ENCODE measurements at regions not wholly inside any gene's neighbourhood (a gene's known extent, or its start where the extent isn't known, plus 50 kb on each side); places are given as distances from the start of the nearest gene placed in this dataset.

DNA sequence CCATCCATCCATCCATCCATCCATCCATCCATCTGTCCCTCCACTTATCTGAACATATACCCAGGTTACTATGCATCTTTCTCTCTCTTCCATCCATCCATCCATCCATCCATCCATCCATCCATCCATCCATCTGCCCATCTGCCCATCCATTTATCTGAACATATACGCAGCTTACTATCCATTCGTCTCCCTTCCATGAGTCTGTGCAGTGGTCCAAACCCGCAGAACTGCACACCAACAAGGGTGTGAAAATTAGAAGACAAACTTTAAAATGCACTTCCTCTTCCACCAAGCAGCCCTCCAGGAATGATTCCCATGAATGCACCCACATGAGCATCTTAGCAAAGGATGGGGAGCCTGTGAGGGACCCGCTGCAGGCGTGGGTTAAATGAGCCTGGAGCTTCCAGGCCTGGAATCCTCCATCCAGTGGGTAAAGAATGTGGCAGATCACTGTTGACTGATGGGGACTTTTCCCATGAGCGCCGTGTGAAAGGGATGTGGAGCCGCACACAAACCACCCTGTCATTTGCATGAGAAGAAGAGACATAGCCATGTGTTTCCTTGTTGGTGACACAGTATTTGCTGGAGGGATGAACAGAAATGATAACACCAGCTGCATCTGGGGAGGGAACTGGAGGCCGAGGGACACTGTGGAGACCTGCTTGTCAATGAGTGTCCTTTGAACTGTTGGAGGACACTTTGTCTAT is 376.6 kb downstream of the ADGRD1 start:
- BruUV-seq (replicated peaks), result no TSS peak
- DNase-seq (ENCODE audit: unreplicated experiment), result no peak
- Mint-ChIP-seq H3K27me3 (ENCODE audit: insufficient read depth, unreplicated experiment) (peaks cover 16% of the 10 kb centered on the region), H3K36me3 (ENCODE audit: insufficient read depth, unreplicated experiment) (no peaks in the 10 kb centered on the region), H3K9me3 (ENCODE audit: unreplicated experiment) (peaks cover 11% of the 10 kb centered on the region), H3K4me1 (ENCODE audit: insufficient read depth, unreplicated experiment) (no peaks in the 10 kb centered on the region), H3K4me3 (ENCODE audit: unreplicated experiment) (no peak overlapping the region), H3K27ac (ENCODE audit: low read depth, unreplicated experiment) (no peak overlapping the region)
- POLR2A ChIA-PET, result no interaction called here
- intact Hi-C loops (cut with micrococcal nuclease), result no loop called here
- TF ChIP-seq, protein P1, sequence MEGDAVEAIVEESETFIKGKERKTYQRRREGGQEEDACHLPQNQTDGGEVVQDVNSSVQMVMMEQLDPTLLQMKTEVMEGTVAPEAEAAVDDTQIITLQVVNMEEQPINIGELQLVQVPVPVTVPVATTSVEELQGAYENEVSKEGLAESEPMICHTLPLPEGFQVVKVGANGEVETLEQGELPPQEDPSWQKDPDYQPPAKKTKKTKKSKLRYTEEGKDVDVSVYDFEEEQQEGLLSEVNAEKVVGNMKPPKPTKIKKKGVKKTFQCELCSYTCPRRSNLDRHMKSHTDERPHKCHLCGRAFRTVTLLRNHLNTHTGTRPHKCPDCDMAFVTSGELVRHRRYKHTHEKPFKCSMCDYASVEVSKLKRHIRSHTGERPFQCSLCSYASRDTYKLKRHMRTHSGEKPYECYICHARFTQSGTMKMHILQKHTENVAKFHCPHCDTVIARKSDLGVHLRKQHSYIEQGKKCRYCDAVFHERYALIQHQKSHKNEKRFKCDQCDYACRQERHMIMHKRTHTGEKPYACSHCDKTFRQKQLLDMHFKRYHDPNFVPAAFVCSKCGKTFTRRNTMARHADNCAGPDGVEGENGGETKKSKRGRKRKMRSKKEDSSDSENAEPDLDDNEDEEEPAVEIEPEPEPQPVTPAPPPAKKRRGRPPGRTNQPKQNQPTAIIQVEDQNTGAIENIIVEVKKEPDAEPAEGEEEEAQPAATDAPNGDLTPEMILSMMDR (IDR thresholded peaks at IDR 0.05; ENCODE audit: unreplicated experiment), result no peak
- CTCF ChIA-PET, result no interaction called here

DNA sequence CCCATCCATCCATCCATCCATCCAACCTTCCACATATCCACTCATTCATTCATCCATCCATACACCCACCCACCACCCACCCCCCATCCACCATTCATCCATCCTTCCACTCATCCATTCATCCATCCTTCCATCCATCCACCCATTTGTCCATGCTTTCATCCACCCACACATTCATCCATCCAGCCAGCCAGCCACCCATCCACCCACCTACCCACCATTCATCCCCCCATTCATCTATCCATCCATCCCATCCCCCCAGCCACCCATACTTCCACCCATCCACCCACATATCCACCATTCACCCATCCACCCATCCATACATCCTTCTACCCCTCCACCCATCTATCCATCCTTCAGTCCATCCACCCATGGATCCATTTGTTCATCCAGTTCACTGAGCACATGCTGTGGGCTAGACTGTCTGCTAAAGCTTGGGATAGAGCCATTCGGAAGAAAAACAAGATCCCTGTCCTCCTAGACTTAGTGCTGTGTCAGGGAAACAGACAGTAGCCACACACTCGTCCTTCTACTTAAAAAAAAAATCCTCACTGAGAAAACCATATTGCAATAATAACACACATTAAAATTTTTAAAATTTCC is 377.5 kb downstream of the ADGRD1 start:
- POLR2A ChIA-PET, result no interaction called here
- no peak for DNase-seq (ENCODE audit: unreplicated experiment)
- H3K4me3 Mint-ChIP-seq (ENCODE audit: unreplicated experiment), result no peak overlapping the region
- no peaks in the 10 kb centered on the region for H3K4me1 Mint-ChIP-seq (ENCODE audit: insufficient read depth, unreplicated experiment)
- CTCF ChIA-PET, result no interaction called here
- H3K9me3 Mint-ChIP-seq (ENCODE audit: unreplicated experiment), result peaks cover 11% of the 10 kb centered on the region
- H3K36me3 Mint-ChIP-seq (ENCODE audit: insufficient read depth, unreplicated experiment), result no peaks in the 10 kb centered on the region
- intact Hi-C loops (cut with micrococcal nuclease), result no loop called here
- no peak overlapping the region for H3K27ac Mint-ChIP-seq (ENCODE audit: low read depth, unreplicated experiment)
- BruUV-seq (replicated peaks), result no TSS peak
- TF ChIP-seq, protein P1 (IDR thresholded peaks at IDR 0.05; ENCODE audit: unreplicated experiment), result no peak
- peaks cover 14% of the 10 kb centered on the region for H3K27me3 Mint-ChIP-seq (ENCODE audit: insufficient read depth, unreplicated experiment)

DNA sequence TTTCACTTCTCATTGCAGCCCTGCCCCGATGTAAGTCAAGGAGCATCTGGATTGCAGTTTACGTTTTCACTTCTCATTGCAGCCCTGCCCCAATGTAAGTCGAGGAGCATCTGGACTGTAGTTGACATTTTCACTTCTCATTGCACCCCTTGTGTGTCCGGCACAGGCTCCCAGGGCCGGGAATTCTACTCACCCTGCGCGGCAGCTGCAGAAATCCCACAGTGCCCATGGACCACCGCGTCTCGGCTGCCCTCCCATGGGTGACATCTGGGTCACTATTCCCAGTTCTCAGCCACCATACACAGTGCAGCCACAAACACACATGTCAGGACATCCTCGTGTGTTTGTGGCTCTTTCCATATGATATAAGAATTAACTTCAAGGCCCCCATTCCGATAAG is 378.5 kb downstream of the ADGRD1 start:
- no TSS peak for BruUV-seq (replicated peaks)
- Mint-ChIP-seq H3K4me3 (ENCODE audit: unreplicated experiment) (no peak overlapping the region), H3K27ac (ENCODE audit: low read depth, unreplicated experiment) (no peak overlapping the region), H3K4me1 (ENCODE audit: insufficient read depth, unreplicated experiment) (no peaks in the 10 kb centered on the region), H3K36me3 (ENCODE audit: insufficient read depth, unreplicated experiment) (no peaks in the 10 kb centered on the region), H3K9me3 (ENCODE audit: unreplicated experiment) (peaks cover 2% of the 10 kb centered on the region), H3K27me3 (ENCODE audit: insufficient read depth, unreplicated experiment) (peaks cover 4% of the 10 kb centered on the region)
- ChIA-PET CTCF (no interaction called here), POLR2A (no interaction called here)
- intact Hi-C loops (cut with micrococcal nuclease), result no loop called here
- DNase-seq (ENCODE audit: unreplicated experiment), result no peak
- TF ChIP-seq, protein P1 (IDR thresholded peaks at IDR 0.05; ENCODE audit: unreplicated experiment), result no peak

DNA sequence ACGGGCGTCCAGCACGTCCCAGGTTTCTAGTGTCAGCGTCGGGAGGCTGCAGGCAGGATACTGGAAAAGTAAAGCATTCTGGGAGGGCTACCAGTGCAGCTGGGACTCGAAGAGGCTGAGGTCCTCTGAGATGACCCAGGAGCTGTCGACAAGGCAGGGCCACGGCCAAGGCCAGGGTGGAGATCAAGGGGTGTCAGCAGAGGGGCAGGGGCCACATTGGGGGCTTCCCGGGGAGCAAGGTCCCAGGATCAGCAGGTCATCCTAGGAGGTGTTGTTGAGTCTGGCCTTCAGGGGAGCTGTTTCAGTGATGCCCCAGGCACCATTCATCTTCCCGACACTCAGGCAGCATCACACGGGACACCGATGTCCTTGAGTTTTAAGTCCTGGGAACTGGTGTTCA is 377.8 kb upstream of the SFSWAP start:
- ChIA-PET POLR2A (no interaction called here), CTCF (no interaction called here)
- Mint-ChIP-seq H3K36me3 (ENCODE audit: insufficient read depth, unreplicated experiment) (no peaks in the 10 kb centered on the region), H3K27ac (ENCODE audit: low read depth, unreplicated experiment) (no peak overlapping the region), H3K4me1 (ENCODE audit: insufficient read depth, unreplicated experiment) (no peaks in the 10 kb centered on the region), H3K27me3 (ENCODE audit: insufficient read depth, unreplicated experiment) (no peaks in the 10 kb centered on the region), H3K9me3 (ENCODE audit: unreplicated experiment) (no peaks in the 10 kb centered on the region), H3K4me3 (ENCODE audit: unreplicated experiment) (no peak overlapping the region)
- TF ChIP-seq, protein P1 (IDR thresholded peaks at IDR 0.05; ENCODE audit: unreplicated experiment), result no peak
- no peak for DNase-seq (ENCODE audit: unreplicated experiment)
- intact Hi-C loops (cut with micrococcal nuclease), result no loop called here
- BruUV-seq (replicated peaks), result no TSS peak

Measured in MCF 10A (cell line).